HepG2 (cell line): ENCODE measurements at regions not wholly inside any gene's neighbourhood (a gene's known extent, or its start where the extent isn't known, plus 50 kb on each side); places are given as distances from the start of the nearest gene placed in this dataset.

Experiments used
- ELF4 ChIP-seq: sonication (generic); formaldehyde crosslinking; IDR thresholded peaks from 2 replicates; pipeline ENCODE4 v1.5.0; 2020; ENCODE audit warnings: missing genetic modification reagents, mild to moderate bottlenecking, moderate library complexity, borderline replicate concordance
- MXI1 ChIP-seq: IDR thresholded peaks from 3 replicates; pipeline ENCODE4 v1.6.1; 2012; ENCODE audit warnings: low read depth, low read length, inconsistent platforms, borderline replicate concordance
- ZBTB25 ChIP-seq: IDR thresholded peaks from 2 replicates; pipeline ENCODE4 v1.6.1; 2018; ENCODE audit warnings: missing genetic modification reagents
- ZSCAN29 ChIP-seq: sonication (generic); formaldehyde crosslinking; conservative IDR thresholded peaks from 2 replicates; pipeline ENCODE4 v1.4.0; 2020; ENCODE audit warnings: mild to moderate bottlenecking, missing genetic modification reagents

- TF ChIP-seq ZBTB25 (CRISPR knock-in tag) (no peak), ZSCAN29 (no peak), ELF4 (no peak), MXI1 (no peak)
Observed at GRCh38 chr1:87864676-87865075, 536.0 kb downstream of the LMO4 start.
